Hematopoietic multipotent progenitor cell treated with erythropoietin and hydrocortisone succinate and interleukin-3 and kit ligand, for 4 days (in vitro differentiated cells): ENCODE measurements at regions not wholly inside any gene's neighbourhood (a gene's known extent, or its start where the extent isn't known, plus 50 kb on each side); places are given as distances from the start of the nearest gene placed in this dataset.
"Not testable (repeated sequence)": the region's sequence is repeated elsewhere in the genome, so short reads cannot be mapped to it uniquely, and the experiment has no call there.

ENCODE experiments used
- DNase-seq: peaks from one replicate; pipeline ENCODE4 v3.0.0-alpha.2; 2015

- DNase-seq, result no peak
Observed at GRCh38 chr6:91082311-91082832, 495.5 kb upstream of the MAP3K7 start.

- DNase-seq, result peak; percentile 63
Observed at GRCh38 chr6:91081452-91082067, 494.7 kb upstream of the MAP3K7 start.

GRCh38 chr6:91080871-91081270 is 494.0 kb upstream of the MAP3K7 start:
- DNase-seq, result no peak

DNA sequence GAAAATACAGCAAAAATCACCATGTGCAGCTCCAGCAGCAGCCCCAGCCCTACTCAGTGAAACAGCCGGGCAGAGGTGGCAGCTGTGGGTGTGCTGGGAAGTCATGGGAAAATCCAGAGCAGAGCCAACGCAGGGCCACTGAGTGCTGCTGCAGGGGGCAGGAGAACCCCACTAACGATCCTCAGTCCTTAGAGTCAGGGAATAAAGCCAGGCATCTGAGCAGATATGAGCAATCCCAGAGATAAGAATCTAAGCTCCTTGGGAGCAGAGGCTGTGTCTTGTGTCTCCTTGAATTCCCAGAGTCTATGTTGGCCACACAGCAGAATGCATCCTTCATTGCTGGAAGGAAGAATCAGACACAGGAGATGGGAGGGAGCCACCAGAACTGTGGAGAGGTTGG is 493.1 kb upstream of the MAP3K7 start:
- no peak for DNase-seq

DNA sequence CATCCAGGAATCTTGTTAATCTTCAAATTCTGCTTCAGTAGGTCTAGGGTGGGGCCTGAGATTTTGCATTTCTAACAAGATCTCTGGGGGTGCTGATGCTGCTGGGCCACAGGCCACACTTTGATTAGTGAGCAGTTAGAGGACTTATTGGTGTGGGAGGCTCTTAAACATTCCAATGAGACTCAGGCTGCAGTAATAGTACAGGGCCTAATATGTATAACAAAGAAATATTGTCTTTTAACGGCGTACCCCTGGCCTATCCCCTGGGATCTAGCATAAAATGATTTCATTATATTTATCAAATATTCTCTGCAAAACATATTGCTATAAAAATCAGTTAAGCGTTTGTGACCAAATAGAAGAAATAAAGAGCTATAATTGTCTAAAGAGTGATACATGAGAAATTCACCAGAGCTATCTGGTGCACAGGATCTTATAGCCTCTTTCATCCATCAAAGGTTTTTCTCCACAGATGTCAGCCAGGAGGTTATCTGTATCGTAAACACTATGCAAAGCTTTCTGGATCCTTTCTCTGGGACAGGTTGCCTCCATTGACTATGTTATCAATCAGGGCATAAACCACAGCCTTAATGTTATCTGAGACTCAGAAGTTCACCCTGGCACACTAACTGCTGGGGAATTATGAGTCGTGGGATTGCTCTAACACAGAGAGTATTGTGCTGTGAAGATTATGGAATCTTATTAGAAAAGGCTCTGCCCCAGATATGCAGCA is 488.5 kb upstream of the MAP3K7 start:
- DNase-seq, result peak; percentile 6

GRCh38 chr6:91063362-91063761 is 476.5 kb upstream of the MAP3K7 start:
- no peak for DNase-seq

GRCh38 chr6:91057689-91058088 is 470.8 kb upstream of the MAP3K7 start:
- no peak for DNase-seq

GRCh38 chr6:91055959-91056358 is 469.1 kb upstream of the MAP3K7 start:
- no peak for DNase-seq

- not testable (repeated sequence) for DNase-seq
Observed at GRCh38 chr6:91052473-91053450, 465.9 kb upstream of the MAP3K7 start.

GRCh38 chr6:91045161-91045560 is 458.3 kb upstream of the MAP3K7 start:
- no peak for DNase-seq

DNA sequence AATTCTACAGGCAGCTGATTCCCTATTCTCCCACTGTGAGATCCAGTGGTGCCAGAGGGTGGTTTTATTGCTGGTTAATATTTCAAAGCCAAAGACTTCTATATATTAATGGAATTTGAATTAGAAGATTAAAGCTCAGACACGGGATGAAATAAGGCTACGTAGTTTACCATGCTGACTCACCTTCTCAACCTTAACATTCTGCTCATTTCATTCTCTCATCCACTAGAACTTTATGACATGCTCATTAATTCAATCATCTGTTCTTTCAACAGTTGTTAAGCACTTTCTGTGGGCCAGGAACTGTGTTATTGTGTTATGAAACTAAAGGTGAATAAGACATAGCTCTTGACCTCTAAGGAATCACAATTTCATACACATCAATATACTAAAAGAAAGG is 456.9 kb upstream of the MAP3K7 start:
- no peak for DNase-seq

DNA sequence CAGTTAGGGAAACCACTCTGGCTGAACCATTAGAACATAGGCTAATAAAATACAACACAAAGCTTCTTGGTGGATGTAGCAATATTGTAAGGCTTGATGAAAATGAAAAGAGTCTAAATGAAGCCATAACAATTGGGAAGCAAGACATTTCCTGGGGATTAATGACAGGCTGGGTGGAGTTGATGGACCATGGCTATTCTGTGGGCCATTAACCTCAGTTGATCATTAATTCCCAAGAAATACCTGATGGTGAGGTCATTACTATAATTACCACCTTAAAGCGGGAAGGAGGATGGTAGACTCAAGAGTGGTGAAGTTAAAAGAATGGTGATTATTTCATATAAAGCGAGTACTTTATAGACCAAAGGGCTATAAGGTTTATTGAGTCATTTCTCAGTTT is 455.8 kb upstream of the MAP3K7 start:
- DNase-seq, result no peak

- no peak for DNase-seq
Observed at GRCh38 chr6:91033964-91034363, 447.1 kb upstream of the MAP3K7 start.

DNA sequence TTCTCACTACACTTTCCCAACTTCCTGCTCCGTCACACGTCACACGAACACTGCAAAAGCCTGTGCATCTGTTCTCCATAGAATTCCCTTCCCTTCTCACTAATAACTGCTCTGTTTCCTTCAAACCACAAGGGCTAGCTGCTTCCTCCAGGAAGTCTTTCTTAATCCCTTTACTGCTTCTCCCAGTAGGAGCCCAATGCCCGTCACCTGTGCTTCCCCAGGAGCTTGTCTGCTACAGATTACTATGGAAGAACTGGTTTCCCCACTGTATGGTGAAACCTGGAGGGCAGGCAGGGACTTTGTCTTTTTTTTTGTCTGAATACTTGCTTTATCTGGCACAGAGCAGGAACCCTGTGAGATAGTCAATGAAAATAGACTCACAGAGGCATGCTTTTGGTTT is 444.7 kb upstream of the MAP3K7 start:
- no peak for DNase-seq

GRCh38 chr6:91029211-91029610 is 442.3 kb upstream of the MAP3K7 start:
- no peak for DNase-seq

DNA sequence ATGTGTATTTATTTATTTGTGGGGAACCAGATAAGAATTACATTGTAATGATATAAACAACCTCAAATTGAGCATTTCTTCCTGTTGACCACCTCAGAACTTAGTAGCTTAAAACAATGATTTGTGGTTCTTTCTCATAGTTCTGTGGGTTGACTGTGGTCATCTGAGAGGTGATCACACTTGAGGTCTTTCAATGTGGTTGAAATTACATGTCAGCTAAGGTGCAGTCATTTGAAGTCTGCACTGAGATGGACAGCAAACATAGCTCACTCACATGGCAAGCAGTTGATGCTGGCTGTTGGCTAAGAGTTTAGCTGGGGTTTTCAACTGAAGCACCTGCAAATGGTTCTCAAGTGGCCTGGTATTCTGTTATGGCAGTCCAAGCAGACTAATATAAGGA is 436.7 kb upstream of the MAP3K7 start:
- DNase-seq, result no peak

DNA sequence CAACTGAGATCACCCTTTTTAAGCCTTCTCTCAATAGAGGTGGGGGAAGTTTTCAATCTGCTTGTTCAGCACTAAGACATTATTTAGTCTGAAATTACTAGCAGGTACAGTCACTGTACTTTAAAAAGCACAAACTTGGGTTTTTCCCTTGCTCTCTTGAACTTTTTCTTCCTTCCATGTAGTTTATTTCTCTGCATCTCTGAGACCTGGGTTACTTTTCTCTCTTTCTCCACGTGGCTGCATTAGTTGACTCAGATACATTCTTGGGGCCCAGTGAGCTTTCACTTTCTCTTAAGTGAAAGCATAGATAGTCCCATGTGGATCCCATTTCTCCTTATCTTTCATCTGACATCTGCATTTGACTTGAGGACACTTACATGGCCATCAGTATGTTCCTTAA is 433.9 kb upstream of the MAP3K7 start:
- no peak for DNase-seq

GRCh38 chr6:91018586-91018985 is 431.7 kb upstream of the MAP3K7 start:
- DNase-seq, result no peak

DNA sequence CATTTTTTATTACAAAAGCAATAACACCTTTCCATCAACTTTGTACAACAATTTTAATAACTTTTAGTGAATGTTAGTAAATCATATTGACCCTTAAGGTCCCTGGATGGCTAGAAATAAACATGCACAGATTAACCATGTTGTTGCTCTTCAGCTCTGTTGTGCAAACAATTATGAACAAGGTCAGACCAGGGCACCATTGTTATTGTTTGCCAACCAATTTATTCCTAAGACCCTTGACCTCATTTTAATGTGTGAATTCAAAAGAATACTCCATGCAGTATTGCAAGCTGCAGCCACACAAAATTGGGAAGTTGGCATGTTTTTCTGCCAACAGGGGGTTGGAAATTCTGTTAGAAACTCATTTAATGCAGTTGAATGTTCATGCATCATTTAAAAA is 426.6 kb upstream of the MAP3K7 start:
- no peak for DNase-seq

DNA sequence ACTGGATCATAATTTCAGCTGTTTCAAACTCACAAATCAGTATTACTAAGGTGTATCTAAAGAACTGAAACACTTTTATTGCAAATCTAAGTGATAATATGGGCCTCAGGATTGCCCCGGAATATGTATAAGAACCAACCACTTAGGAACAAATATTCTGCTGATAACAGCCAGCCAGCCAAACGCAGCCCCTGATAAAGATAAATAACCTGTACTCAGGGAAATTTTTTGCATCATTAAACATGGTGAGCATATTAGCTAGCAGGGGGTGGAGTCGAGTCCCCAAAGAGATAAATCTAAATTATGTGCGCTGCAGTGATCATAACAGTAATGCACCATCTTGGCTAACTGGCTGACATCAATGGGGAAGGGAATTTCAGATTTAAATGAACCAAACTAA is 410.2 kb upstream of the MAP3K7 start:
- no peak for DNase-seq

DNA sequence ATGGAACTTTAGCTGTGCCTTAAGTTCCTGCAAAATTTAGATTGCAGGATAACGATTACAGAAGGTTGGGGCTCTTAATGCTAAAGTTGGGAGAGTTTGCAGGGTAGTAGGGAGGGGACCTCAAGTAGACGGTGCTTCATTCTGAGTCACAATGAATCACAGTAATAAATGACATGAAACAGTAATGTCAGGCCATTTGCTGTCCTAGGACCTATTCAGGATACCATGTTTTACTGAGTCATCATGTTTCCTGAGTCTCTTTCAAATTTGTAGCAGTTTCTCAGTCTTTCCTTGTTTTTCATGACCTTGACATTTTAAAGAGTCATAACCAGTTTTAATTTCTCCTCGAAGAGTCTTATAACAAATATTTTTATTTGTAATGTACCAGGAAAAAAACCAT is 406.9 kb upstream of the MAP3K7 start:
- DNase-seq, result no peak

DNA sequence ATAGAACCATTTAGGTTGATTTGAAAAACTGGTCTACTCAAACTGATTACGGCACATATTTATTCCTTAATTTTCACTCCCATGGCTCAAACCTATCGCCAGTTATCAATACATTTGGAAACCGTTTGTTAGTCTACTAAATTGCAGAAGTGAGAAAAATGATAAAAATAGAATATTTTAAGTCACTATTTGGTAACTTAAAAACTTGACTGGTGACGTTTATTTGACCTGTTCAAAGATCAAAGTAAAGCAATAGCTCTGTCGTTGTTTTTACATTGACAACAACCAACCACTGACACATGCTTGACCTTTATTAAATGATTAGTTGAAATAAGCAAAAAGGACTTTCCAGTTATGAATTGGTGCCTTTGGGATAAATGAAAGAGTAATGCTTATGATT is 402.9 kb upstream of the MAP3K7 start:
- DNase-seq, result no peak

DNA sequence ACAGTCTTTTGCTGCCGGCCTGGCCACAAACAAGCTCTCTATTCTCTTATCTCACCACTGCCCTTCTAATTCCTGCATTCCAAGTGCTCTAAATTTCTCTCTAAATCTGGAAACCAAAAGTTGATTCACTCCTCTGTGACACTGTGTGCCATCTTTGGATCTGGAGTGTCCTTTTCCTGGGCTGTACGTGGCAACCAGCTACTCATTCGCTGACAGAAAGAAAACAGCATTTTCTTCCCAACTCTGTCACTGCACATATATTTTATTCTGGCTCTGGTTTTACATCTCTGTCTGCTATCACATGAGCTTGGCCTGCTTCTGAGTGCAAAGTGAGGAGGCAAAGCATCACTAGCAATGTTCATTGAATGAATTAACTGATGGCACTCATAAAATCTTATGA is 397.2 kb upstream of the MAP3K7 start:
- no peak for DNase-seq

GRCh38 chr6:90983462-90983861 is 396.6 kb upstream of the MAP3K7 start:
- DNase-seq, result no peak
